ENCODE measurements at regions not wholly inside any gene's neighbourhood (a gene's known extent, or its start where the extent isn't known, plus 50 kb on each side); places are given as distances from the start of the nearest gene placed in this dataset.

DNA sequence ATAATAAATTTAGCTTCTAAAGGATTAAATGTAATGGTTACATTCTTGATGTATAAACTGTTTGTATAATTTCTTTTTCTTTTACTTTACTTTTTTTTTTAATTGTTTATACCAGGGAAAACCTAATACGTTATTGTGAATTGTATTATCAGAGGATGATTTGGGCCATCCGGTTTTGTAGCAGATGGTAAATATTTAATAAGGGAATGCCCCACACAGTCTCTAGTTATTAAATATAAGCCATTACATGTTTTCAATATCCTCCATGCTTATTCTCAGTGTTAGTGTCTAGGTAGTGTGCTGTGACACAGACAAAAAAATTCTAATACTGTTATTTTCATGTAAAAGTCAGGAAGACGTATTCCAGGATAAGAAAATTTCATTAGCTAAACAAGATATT, 553.9 kb downstream of the ZNF804A start:
- no peak for DNase-seq

DNA sequence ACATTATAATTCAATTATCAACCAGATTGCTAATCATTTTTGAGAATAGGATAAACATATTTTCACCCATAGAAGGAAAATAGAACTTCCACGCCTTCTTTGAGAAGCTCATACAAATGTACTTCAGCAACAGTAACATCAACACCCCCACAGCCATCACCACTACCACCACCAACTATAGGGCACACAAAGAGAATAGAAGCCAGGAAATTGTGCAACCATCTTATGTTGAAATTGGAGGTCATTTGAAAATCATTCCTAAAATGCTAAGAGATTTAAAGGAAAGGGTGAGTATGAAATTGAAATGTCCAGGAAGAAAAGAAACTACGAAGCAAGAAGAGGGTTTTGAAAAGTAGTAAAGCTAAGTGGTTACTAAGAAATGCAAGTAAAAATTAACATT, 563.4 kb downstream of the ZNF804A start:
- no peak for DNase-seq

DNA sequence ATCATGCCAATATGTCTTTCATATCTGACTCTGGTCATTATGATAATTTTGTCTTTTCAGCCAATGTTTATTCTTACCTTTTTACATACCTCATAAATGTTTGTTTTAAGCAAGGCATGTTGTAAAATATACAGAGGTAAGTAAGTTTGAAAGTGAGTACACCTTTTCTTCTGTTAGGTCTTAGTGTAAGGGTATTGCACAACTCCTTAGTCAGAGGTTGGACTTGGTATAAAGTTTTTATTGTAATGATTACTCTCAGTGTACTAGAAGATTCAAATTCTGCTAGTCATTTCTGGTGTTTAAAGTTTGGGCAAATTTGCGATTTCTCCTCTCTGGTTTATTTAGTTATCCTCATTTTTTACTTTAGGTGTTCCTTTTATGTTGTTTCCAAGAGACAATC, 564.3 kb upstream of the FSIP2 start:
- no peak for DNase-seq

DNA sequence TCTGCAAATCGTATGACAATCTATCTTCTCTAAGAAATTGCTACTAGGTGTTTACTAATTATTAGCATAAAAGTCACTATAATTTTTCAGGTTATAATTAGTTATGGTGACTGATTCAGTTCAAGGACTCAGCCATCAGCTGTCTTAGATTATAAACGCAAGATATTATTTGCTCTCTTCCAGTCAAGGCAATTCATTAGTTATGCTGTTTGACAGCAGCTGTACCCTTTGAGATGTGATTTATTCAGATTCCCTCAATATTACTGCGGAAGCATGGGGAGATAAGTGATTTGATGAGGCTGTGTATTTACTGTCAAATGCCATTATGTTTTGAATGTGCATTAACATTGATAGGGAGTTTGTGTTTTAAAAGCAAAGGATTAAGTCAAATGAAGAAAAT, 558.9 kb upstream of the FSIP2 start:
- DNase-seq: no peak

DNA sequence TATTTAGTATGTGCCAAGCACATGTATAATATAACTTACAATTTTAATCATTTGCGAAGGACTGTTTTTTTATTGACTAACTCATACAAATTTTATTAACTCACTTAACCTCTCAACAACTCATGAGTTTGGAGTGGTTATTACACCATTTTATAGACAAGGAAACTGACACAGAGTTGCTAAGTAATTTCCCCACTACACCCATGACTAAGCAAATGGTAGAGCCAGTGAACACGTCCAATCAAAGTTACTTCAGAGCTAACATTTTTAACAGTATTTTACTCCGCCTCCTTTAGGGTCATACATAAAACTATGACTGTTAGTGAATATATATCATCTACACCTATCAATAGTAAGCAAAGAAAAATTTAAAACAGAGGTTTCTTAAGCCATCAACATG, 556.7 kb upstream of the FSIP2 start:
- DNase-seq: no peak

DNA sequence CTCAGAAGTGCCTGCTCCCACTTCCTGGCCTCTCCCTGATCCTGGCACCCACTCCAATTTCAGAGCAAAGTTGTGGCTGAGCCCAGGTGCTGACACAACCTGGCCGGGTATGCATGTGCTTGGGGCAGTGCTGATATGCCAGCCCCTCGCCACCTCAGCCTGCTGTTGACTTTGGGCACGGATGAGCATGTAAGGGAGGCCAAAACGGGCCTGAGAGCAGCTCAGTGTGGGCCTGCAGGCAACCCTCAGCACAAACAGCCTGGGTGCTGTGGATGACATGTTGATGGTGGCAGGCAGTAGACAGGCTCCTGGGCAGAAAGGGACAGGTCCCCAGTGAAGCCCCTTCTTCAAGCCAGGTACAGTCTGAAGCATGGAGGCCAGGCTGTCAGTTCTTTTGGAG, 553.6 kb upstream of the FSIP2 start:
- DNase-seq: no peak

DNA sequence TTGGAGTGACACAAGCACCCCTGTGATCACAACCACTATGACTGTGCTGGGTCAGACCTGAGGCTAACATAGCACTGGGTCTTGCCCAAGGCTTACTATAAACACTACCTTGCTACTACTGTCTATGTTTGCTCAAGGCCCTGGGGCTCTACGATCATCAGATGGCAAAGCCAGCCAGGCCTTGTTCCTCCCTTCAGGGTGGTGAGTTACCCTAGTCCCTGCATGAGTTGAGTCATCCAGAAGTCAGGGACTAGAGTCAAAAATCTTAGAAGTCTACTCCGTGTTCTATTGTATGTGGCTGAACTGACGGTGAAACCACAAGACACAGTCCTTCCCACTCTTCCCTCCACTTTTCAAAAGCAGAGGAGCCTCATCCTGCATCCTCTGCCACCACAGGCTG, 551.2 kb upstream of the FSIP2 start:
- DNase-seq: no peak

DNA sequence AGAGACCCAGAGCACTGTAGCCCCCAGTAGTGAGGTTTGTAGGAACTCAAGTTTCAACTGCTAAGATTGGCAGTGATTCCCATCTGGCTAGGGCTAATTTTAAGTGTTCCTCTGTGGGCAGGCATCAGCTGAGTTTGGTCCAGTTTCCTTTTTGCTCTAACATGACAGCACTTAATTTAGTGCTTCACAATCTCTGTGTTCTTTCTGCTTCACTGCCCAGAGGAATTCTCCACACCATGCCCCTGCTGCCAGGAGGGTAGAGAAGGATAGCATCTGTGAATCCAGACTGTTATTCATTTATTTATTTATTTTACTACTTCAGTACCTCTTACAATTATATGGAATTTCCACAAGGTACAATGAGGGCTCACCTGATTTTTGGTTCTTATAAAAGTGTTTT, 549.9 kb upstream of the FSIP2 start:
- DNase-seq: no peak

DNA sequence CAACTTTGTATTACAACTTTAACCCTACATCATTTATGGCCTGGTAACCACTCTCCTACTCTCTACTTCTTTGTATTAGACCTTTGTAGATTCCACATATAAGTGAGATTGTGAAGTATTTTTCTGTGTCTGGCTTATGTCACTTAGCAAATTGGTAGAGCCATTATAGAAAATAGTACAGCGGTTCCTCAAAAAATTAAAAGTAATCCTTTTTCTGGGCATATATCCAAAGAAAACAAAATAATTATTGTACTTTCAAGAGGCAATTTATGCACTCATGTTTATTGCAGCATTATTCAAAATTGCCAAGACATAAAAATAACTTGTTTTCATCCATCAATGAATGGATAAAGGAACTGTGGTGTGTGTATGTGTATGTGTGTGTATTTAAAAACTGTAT, 537.5 kb upstream of the FSIP2 start:
- DNase-seq: no peak

DNA sequence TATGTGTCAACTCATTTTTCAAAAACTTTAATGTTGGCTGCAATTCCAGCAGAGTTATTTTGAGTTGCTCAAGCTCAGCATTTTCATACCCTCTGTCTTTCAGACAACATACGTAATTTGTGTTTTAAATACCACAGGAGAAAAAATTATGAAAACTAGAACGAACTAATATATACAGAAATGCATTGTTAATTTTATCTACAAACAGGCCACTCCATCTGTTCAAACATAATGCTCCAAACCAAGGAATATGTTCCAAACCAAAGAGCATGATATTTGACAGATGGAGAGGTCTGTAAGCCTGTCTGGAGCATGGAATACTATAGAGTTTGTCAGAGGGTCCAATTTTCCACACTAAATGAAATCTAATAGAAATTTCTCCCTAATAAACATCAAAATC, 536.2 kb upstream of the FSIP2 start:
- DNase-seq: no peak

DNA sequence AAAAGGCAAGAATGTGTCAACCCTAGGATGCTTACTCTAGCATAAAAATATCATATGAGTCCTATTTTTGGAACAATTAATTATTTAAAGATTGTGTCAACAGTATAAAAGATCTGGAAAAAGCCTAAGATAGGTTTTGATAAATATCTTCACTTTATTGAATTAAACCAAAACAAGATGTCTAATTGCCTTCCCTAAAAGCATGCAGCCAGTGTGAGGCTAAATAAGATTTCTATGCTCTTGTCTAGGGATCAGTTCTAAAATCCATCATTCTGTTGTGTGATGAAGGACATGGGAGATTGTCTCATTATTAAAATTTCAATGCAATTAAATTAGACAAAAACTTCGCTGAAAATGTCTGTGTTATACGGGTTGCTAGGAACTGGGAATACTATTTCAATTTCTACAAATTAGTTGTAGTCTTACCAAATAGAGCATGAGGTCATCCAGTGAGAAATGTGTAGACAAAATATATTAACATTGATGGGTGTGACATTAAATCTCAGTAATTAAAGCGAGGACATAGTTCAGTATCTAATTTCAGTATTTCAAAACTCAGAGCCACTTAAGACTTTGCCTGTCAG, 535.6 kb upstream of the FSIP2 start:
- DNase-seq: no peak

DNA sequence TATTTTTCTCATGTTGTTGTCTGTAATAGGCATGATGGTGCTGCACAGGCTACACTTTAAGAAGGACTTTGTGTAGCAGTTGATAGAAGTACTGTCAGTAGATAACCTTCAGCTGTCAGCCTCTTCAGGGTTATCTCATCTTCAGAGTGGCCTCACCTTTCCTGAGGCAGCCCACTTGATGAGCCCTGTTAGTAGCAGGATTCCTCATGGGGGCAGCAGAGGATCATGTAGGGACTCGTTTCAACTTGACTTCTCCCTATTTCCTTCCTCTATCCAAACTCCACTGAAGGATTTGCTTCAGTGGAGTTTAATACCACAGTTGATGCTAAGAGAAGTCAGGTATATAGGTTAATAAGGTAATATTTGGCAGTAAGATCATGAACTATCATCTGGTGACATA, 530.3 kb upstream of the FSIP2 start:
- no peak for DNase-seq

DNA sequence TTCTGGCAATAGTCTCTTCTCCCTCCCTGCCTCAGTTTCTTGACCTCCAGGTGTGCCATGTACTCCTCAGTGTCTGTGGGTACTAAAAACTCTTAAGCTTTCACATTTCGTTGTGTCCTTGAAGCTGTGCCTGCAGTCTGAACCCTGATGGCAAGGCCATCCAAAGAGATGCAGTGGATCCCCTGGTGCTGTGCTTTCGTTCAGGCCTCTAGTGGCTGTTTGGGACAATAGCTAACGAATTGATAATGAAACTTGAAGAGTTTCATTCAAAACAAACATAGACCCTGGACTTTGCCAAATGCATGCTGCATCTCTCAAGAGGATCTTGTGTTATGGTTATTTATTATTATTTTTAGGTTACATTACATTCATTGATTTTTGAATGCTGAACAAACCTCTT, 523.1 kb upstream of the FSIP2 start:
- no peak for DNase-seq

DNA sequence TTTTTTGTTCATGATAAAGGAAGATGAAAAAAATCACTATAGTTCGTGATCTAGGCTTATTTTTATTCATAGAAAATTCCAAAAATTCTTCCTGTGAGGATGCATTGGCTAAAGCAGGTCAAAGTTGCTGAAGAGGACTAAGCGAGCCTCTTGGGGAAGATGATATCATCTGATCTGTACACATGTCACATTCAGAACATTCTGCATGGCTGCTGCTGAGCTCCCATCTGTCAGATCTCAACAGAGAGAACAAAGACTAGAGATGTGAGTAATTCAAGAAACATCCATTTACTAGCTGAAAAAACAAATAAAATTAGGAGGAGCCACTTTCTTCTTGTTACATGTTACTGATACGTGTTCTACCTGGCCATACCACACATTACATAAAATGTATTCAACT, 518.6 kb upstream of the FSIP2 start:
- no peak for DNase-seq

DNA sequence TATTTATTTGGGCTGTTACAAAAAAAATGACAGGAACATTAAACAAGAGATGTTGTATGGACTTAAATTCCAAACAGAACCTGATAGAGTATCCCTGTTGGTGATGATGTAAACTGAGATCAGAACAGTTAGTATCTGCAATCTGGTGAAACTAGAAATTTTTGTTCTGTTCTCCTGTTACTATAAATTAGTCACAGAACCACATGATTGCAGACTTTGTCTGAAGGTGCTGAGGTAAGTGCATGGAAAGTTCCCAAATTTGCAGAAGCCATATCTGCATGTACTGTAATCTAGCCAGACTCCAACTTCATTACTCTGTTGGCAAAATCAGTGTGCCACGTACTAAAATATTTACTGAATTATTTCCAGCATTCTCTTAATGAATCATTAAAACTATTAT, 516.3 kb upstream of the FSIP2 start:
- DNase-seq: no peak

DNA sequence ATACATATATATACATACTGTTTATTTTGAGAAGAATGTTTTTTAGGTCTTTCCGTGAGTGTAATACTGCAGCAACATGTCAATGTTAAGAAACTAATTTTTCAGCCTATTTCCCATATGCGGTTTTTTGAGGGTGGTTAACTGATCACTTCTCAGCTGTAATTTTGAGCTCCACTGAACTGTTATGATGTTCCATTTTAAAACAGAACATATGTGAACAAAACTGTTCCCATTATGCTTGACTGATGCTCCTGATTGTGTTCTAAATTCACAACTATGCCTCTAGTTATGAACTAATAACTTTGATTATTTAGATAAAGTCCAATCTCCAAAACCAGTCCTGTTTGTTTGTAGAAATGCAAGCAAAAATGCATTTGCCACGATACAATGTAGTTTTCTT, 511.2 kb upstream of the FSIP2 start:
- DNase-seq: no peak

DNA sequence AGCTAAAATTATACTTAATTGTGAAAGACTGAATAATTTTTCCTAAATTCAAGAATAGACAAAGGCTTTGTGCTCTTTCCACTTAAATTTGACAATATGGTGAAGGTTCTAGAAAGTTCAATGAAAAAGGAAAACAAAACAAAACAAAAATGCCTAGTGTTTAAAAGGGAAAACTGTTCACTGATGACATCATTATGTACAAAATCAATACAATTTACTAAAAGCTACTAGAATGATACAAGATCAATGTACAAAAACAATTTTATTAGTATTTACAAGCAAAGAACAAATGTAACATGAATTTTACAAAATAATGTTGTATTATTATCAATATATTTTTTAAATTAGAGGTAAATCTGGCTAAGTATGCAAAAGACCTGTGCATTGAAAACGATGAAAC, 499.1 kb upstream of the FSIP2 start:
- no peak for DNase-seq

DNA sequence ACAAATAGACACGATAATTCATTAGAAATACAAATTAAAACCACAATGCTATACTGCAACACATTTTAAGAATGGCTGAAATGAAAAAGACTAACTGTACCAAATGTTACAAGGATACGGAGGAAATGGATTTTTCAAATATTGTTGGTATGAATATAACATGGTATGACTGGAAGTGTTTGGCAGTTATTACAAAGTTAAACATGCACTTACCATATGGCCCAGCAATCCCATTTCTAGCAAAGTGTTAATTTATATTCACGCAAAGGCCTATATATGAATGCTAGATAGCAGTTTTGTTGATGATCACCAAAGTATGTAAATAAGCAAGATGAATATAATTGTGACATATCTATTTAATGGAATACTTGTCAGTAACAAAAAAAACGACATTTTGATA, 497.8 kb upstream of the FSIP2 start:
- DNase-seq: no peak

DNA sequence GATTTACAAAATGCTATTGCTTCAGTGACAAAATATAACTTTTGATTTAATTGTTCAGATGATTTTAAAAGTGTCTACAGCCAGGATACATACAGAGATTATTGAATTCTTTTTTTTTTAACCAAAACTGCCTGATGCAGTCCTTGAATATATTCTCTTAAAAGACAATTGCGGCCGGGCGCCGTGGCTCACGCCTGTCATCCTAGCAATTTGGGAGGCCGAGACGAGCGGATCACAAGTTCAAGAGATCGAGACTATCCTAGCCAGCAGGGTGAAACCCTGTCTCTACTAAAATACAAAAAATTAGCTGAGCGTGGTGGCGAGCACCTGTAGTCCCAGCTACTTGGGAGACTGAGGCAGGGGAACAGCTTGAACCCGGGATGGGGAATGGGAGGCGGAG, 497.0 kb upstream of the FSIP2 start:
- no peak for DNase-seq

DNA sequence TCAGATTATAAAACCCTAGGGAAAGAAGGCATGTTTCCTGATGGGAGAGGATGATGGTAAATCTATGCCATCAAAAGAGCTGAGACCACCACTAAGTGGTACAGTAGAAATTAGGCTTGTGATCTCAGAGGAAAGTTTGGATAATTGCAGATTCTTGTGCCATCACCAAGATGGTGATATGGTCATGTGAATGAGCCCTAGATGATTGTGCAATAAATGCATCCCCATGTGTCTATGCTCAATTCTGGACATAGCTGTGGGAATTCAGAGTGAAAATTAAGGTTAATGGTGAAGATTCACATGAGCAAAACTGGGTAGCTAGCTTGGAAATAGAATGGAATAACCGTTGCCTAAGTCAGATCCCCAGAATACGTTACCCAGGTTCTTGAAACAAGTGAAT, 496.1 kb upstream of the FSIP2 start:
- DNase-seq: no peak

DNA sequence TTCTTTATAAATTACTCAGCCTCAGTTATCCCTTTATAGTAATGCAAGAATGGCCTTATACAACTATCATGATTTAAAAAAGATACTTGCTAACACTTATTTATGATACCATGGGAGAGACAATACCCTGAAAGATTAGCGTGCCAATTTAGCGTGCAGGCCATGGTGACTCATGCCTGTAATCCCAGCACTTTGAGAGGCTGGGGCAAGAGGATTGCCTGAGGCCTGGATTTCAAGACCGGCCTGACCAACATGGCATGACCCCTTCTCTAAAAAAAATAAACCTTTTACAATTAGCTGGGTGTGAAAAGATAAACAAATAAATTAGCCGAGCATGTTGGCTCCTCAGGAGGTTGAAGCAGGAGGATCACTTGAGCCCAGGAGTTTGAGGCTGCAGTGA, 493.4 kb upstream of the FSIP2 start:
- no peak for DNase-seq

DNA sequence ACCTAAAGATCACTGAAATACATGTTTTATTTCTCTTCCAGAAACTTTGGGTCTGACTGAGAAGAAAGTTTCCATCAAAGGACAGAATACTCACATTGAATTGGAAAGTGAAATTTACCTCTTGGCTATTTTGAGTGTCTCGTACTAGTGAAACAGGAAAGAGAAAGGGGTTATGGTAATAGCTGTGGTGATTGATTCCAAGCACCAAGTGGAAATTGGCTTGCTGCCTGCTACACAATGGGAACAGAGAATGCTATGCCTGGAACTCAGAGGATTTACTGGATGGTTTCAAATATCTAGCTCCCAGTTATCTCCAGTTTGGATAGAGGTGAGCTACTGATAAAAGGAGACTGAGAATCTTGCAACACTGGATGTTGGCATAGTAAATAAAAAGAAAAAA, 492.8 kb upstream of the FSIP2 start:
- DNase-seq: no peak

DNA sequence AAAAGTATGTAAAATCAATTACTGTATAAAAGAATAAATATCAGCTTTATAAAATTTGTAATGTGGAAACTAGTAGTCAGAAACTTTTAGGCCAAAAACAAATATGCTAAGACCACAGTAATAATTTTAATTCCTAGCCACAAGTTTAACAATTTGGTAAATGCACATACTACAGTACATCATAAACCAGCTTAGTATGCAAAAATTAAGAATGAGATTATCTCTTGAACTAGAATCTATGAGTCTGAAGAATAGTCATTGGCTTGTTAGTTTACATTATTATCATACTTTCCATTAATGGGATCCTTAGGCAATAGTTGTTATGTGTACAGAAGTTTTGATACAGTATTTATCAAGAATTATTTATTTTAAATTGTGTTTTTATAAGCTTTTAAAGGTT, 491.9 kb upstream of the FSIP2 start:
- DNase-seq: no peak

DNA sequence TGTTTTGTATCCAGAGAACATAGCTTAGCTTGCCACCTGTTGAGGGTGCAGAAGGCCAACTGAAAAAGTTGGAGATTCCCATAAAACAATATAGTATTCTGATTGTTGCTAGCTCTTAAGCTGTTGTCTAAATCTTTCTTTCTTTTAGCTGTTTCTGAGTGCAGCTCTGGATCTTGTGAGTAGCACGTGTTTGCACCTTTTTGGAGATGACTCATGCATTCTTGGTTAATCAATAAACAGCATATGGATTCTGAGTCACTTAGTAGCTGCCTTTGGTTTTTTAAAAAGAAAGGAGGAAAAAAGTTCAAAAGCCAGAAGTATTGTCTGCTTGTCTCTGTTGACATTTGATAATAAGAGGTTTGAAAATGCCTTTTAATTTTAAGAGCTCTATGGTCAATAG, 483.0 kb upstream of the FSIP2 start:
- no peak for DNase-seq

DNA sequence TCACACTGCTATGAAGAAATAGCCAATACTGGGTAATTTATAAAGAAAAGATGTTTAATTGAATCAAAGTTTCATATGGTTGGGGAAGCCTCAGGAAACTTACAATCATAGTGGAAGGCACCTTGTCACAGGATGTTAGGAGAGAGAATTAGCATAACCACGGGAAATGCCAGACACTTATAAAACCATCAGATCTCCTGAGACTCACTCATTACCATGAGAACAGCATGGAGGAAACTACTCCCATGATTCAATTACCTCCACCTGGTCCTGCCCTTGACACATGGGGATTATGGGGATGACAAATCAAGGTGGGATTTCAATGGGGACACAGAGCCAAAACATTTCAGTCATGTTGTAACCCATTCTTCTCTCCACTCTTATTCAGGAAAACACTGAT, 472.9 kb upstream of the FSIP2 start:
- DNase-seq: no peak

DNA sequence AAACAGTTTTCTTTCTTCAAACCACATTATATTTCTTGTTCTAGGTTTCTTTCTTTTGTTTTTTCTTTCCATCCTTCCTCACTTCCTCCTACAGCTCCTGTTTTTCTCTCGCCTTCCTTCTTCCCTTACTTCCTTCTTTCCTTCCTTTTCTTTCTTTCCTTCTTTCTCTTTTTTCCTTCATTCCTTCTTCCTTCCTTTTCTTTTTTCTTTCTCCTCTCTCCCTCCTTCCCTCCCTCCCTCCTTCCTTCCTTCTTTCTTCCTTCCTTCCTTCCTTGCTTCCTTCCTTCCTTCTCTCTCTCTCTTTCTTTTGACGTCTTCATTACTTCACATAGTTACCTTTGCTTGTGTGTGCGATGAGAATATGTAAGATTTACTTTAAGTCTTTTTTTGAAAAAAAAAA, 470.0 kb upstream of the FSIP2 start:
- DNase-seq: no peak

Data from CD4-positive, alpha-beta T cell treated with Interleukin-21 for 1 hour (primary cell).